ENCODE measurements at regions not wholly inside any gene's neighbourhood (a gene's known extent, or its start where the extent isn't known, plus 50 kb on each side); places are given as distances from the start of the nearest gene placed in this dataset.

GRCh38 chr2:184357033-184357432 is 241.3 kb upstream of the ZNF804A start:
- Histone ChIP-seq H3K4me1 (ENCODE audit: insufficient read depth) (no peaks in the 10 kb centered on the region), H3K79me2 (replicated peaks; ENCODE audit: insufficient read depth) (no peaks in the 10 kb centered on the region), H4K20me1 (replicated peaks; ENCODE audit: insufficient read depth) (no peaks in the 10 kb centered on the region), H3K4me2 (no peak overlapping the region), H2AFZ (no peak overlapping the region), H3K9me2 (ENCODE audit: insufficient read depth) (no peaks in the 10 kb centered on the region), H3K27ac (ENCODE audit: low read depth) (no peak overlapping the region), H3K27me3 (ENCODE audit: insufficient read depth) (no peaks in the 10 kb centered on the region), H3K4me3 (no peak overlapping the region), H3K36me3 (ENCODE audit: insufficient read depth) (no peaks in the 10 kb centered on the region), H3F3A (replicated peaks; ENCODE audit: low read depth) (no peaks in the 10 kb centered on the region)
- no peaks in the 10 kb centered on the region for H3K36me3 Mint-ChIP-seq (ENCODE audit: low read depth)
- H3K9me3 Mint-ChIP-seq = no peaks in the 10 kb centered on the region
- ATAC-seq (no peak), DNase-seq (ENCODE audit: low spot score) (no peak)
- H3K27ac Mint-ChIP-seq = no peak overlapping the region
- H3K4me1 Mint-ChIP-seq = no peaks in the 10 kb centered on the region
- no peak for TF ChIP-seq EZH2 (IDR thresholded peaks at IDR 0.05; ENCODE audit: low read depth, unreplicated experiment)
- TF ChIP-seq CTCF (conservative IDR thresholded peaks at IDR 0.05; ENCODE audit: low read depth in 2 of 2) = no peak
- no peak for TF ChIP-seq STAT1 (IDR thresholded peaks at IDR 0.05; ENCODE audit: unreplicated experiment)
- no peak for TF ChIP-seq POLR2AphosphoS5 (IDR thresholded peaks at IDR 0.05; ENCODE audit: low read depth)
- TF ChIP-seq ETS1 (IDR thresholded peaks at IDR 0.05) = no peak
- H3K4me3 Mint-ChIP-seq = no peak overlapping the region
- no peaks in the 10 kb centered on the region for H3K27me3 Mint-ChIP-seq (ENCODE audit: insufficient read depth, low read depth, poor library complexity)

GRCh38 chr2:184359379-184359778 is 238.9 kb upstream of the ZNF804A start:
- H3K4me1 ChIP-seq (ENCODE audit: insufficient read depth) = no peaks in the 10 kb centered on the region
- no peaks in the 10 kb centered on the region for H3K9me2 ChIP-seq (ENCODE audit: insufficient read depth)
- ATAC-seq (no peak), DNase-seq (ENCODE audit: low spot score) (no peak)
- Mint-ChIP-seq H3K27me3 (ENCODE audit: insufficient read depth, low read depth, poor library complexity) (no peaks in the 10 kb centered on the region), H3K4me1 (no peaks in the 10 kb centered on the region), H3K9me3 (no peaks in the 10 kb centered on the region), H3K4me3 (no peak overlapping the region), H3K36me3 (ENCODE audit: low read depth) (no peaks in the 10 kb centered on the region), H3K27ac (no peak overlapping the region)
- H3K79me2 ChIP-seq (replicated peaks; ENCODE audit: insufficient read depth) = no peaks in the 10 kb centered on the region
- H3K4me3 ChIP-seq = no peak overlapping the region
- H4K20me1 ChIP-seq (replicated peaks; ENCODE audit: insufficient read depth) = no peaks in the 10 kb centered on the region
- no peaks in the 10 kb centered on the region for H3K27me3 ChIP-seq (ENCODE audit: insufficient read depth)
- no peaks in the 10 kb centered on the region for H3F3A ChIP-seq (replicated peaks; ENCODE audit: low read depth)
- H3K36me3 ChIP-seq (ENCODE audit: insufficient read depth) = no peaks in the 10 kb centered on the region
- H3K4me2 ChIP-seq = no peak overlapping the region
- H3K27ac ChIP-seq (ENCODE audit: low read depth) = no peak overlapping the region
- H2AFZ ChIP-seq = no peak overlapping the region
- TF ChIP-seq ZNF331 (CRISPR knock-in tag; IDR thresholded peaks at IDR 0.05; ENCODE audit: low read depth) (no peak), POLR2AphosphoS5 (IDR thresholded peaks at IDR 0.05; ENCODE audit: low read depth) (no peak), NANOG (IDR thresholded peaks at IDR 0.05; ENCODE audit: borderline replicate concordance) (no peak), STAT1 (IDR thresholded peaks at IDR 0.05; ENCODE audit: unreplicated experiment) (no peak), CTCF (conservative IDR thresholded peaks at IDR 0.05; ENCODE audit: low read depth in 2 of 2) (no peak), REST (IDR thresholded peaks at IDR 0.05; ENCODE audit: unreplicated experiment) (no peak), EZH2phosphoT487 (IDR thresholded peaks at IDR 0.05; ENCODE audit: unreplicated experiment) (no peak), ETS1 (IDR thresholded peaks at IDR 0.05) (no peak), EZH2 (IDR thresholded peaks at IDR 0.05; ENCODE audit: low read depth, unreplicated experiment) (no peak), CREB1 (CRISPR knock-in tag; IDR thresholded peaks at IDR 0.05; ENCODE audit: low read depth) (no peak), JUNB (IDR thresholded peaks at IDR 0.05; ENCODE audit: unreplicated experiment) (no peak), ZNF114 (CRISPR knock-in tag; IDR thresholded peaks at IDR 0.05) (no peak)

All from GM23338 (cell line).